ENCODE measurements at regions not wholly inside any gene's neighbourhood (a gene's known extent, or its start where the extent isn't known, plus 50 kb on each side); places are given as distances from the start of the nearest gene placed in this dataset.

GRCh38 chr14:71834284-71835204 is 97.7 kb upstream of the RGS6 start:
- ATAC-seq, result no peak
- no peaks in the 10 kb centered on the region for H3K36me3 ChIP-seq (ENCODE audit: control insufficient read depth, insufficient read depth, low read length)
- H3K27me3 ChIP-seq (ENCODE audit: control insufficient read depth in 2 of 2, insufficient read depth in 2 of 2, low read length in 2 of 2), result no peaks in the 10 kb centered on the region
- BruUV-seq (replicated peaks), result no TSS peak
- FAIRE-seq, result no peak
- no peaks in the 10 kb centered on the region for H3K9me3 ChIP-seq (replicated peaks; ENCODE audit: control insufficient read depth, insufficient read depth, low read depth, low read length)
- no peaks in the 10 kb centered on the region for H3K9me1 ChIP-seq (ENCODE audit: control insufficient read depth, insufficient read depth, low read length)
- POLR2A ChIA-PET, result no interaction called here
- H3K4me3 ChIP-seq, result no peak overlapping the region
- H3K79me2 ChIP-seq (ENCODE audit: control insufficient read depth, insufficient read depth, low read length), result no peaks in the 10 kb centered on the region
- CTCF ChIA-PET (ENCODE audit: low intra/inter-chr PET ratio), result no interaction called here
- H2AFZ ChIP-seq (ENCODE audit: low read depth, low read length), result no peak overlapping the region
- no peak overlapping the region for H3K9ac ChIP-seq (ENCODE audit: insufficient read depth in 1 of 2, low read depth in 2 of 2, low read length in 2 of 2)
- in situ Hi-C loops (cut with MboI), result no loop called here
- no peak overlapping the region for H3K4me2 ChIP-seq (ENCODE audit: insufficient read depth, low read length)
- no peaks in the 10 kb centered on the region for H3K4me1 ChIP-seq (replicated peaks in 1 of 2; ENCODE audit: control insufficient read depth in 2 of 2, insufficient read depth in 2 of 2, low read length in 2 of 2)
- 0% methylated on average over 3 of the region's 4 CpGs for WGBS (ENCODE audit: insufficient coverage, low coverage, missing lambda C conversion rate)
- no peak for TF ChIP-seq CTCF (IDR thresholded peaks at IDR 0.05 in 2 of 3, conservative IDR thresholded peaks at IDR 0.05 in 1 of 3; ENCODE audit: insufficient read depth in 2 of 3, low read depth in 1 of 3, low read length in 3 of 3)
- TF ChIP-seq MEIS2 (IDR thresholded peaks at IDR 0.05; ENCODE audit: partially characterized antibody), result peak; percentile 80
- 0 out of 2 replicates have a peak, but pooled peaks have one; percentile 3 for TF ChIP-seq ZNF316 (IDR thresholded peaks at IDR 0.05)
- no peak for TF ChIP-seq PBX2 (CRISPR knock-in tag; IDR thresholded peaks at IDR 0.05; ENCODE audit: low read depth)
- TF ChIP-seq PBX2 (tag; conservative IDR thresholded peaks at IDR 0.05; ENCODE audit: low read depth), result peak; percentile 44; the same call in 1 of the 2 replicates
- no peak for TF ChIP-seq CHD4 (IDR thresholded peaks at IDR 0.05; ENCODE audit: insufficient read depth, insufficient replicate concordance, low read depth, low read length, poor library complexity, severe bottlenecking)
- TF ChIP-seq PKNOX1 (IDR thresholded peaks at IDR 0.05), result peak; percentile 75
- 0 out of 2 replicates have a peak, but pooled peaks have one; percentile 26 for TF ChIP-seq MAFG (tag; conservative IDR thresholded peaks at IDR 0.05)
- no peaks in the 10 kb centered on the region for H4K20me1 ChIP-seq (replicated peaks; ENCODE audit: control insufficient read depth, insufficient read depth, low read length)
- intact Hi-C loops (cut with micrococcal nuclease), result no loop called here
- DNase-seq (ENCODE audit: extremely low read depth in 1 of 4, low spot score in 3 of 4), result no peak
- no peak overlapping the region for H3K27ac ChIP-seq (ENCODE audit: extremely low read depth, low read depth, low read length)

Measured in K562 (cell line).